ENCODE measurements at regions not wholly inside any gene's neighbourhood (a gene's known extent, or its start where the extent isn't known, plus 50 kb on each side); places are given as distances from the start of the nearest gene placed in this dataset.
"Not testable (repeated sequence)": the region's sequence is repeated elsewhere in the genome, so short reads cannot be mapped to it uniquely, and the experiment has no call there.

DNA sequence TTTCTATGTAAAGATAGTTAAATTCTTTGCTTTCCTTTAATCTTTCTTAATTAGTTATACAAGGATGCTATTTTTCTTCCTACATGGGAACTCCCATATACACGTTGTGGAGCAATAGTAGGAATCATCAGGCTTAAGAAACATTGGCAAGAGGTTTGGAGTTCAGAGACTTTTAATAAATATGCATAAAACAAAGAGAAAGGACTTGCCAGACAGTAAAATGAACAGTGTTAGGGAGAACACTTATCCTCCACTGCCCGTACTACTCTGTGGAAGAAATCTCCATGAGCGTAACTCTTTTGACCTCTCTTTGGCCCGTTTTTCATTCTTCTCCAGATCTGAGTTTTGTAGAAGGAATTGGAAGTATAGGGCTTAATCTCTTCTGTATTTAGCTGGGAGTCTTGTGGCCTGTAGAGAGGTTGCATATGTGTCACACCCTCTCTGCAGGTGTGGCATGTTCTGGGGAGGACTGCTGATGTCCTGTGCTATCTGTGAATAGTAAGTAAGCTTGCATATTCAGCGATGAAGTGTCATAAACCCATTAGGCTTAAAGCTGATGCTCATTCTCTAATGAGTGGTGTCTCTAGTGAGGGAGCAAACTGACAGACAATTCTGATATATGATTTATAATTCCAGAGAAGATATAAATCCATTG, 455.4 kb upstream of the FAR2 start:
- no peak for DNase-seq

- DNase-seq = no peak
Observed at GRCh38 chr12:28698553-28698952, 450.5 kb upstream of the FAR2 start.

- no peak for DNase-seq
Observed at GRCh38 chr12:28699029-28699428, 450.0 kb upstream of the FAR2 start.

GRCh38 chr12:28700161-28700560, 448.9 kb upstream of the FAR2 start:
- no peak for DNase-seq

GRCh38 chr12:28704477-28705169, 444.5 kb upstream of the FAR2 start:
- no peak for DNase-seq

DNA sequence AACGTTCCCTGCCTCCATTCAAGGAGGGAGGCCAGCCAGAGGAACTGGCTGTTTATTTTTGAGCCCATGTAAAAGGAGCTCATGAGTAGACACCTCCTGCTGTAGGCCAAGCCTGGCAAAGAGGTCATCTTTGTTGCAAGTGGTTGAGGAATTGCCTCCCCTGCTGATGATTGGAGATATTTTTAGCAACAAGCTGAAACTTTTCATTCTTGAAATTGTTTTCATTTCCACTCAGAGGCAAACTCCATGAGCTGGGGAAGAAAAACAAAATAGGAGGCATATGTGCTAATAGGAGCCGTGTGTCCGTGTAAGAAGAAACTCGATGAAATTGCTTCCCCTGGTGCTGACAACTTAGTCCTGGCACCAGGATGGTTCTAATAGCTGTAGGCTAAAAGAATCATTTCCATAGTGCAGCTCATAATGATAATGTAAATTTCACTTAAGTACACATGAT, 440.1 kb upstream of the FAR2 start:
- DNase-seq = no peak

- DNase-seq = no peak
Observed at GRCh38 chr12:28709986-28710685, 438.9 kb upstream of the FAR2 start.

DNA sequence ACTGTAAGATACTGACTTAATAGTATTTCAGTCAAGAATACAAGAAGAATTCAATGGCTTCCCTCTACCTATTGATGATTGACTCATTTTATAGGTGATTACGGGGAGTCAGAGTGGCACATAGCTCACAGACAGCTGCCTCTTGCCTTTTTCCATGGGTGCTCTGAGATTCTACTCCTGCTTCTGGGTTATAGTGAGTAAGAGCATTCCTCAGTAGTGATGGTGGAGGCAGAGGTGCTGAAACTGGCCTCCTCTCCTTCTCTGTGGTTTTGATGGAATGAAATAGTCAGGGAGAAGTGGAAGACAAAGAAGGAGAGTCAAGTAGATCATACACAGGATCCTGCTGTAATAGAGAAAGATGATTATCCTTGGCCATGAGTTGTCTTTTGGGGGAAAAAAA, 438.2 kb upstream of the FAR2 start:
- DNase-seq = no peak

GRCh38 chr12:28711421-28711820, 437.7 kb upstream of the FAR2 start:
- no peak for DNase-seq

GRCh38 chr12:28742791-28743190, 406.3 kb upstream of the FAR2 start:
- no peak for DNase-seq

- no peak for DNase-seq
Observed at GRCh38 chr12:28746734-28747325, 402.2 kb upstream of the FAR2 start.

- DNase-seq = no peak
Observed at GRCh38 chr12:28750946-28751685, 398.0 kb upstream of the FAR2 start.

DNA sequence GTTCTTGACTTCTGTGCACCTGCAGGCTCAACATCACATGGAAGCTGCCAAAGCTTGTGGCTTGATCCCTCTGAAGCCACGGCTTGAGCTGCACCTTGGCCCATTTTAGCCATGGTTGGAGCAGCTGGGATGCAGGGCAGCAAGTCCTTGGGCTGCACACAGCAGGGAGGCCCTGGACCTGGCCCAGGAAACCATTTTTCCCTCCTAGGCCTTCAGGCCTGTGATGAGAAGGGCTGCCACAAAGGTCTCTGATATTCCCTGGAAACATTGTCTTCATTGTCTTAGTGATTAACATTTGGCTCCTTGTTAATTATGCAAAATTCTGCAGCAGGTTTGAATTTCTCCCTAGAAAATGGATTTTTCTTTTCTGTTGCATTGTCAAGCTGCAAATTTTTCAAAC, 394.1 kb upstream of the FAR2 start:
- DNase-seq = no peak

DNA sequence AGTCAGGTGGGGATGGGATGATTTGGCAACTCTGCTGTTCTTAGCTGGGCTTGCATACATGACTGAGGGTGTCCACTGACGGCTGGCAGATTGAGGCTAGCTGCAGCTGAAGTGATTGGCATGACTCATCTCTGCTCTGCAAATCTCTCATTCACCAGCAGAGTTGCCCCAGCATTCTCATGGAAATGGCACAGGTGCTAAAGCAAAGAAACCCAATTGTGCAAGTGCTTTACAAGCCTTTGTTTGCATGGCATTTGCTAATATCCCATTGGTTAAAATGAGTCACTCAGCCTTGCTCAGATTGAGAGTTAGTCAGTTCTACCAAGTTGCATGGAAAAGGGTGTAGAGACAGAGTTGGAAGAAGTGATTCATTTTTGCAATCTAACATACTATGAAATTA, 389.7 kb upstream of the FAR2 start:
- no peak for DNase-seq

- DNase-seq = not testable (repeated sequence)
Observed at GRCh38 chr12:28760040-28760903, 388.8 kb upstream of the FAR2 start.

DNA sequence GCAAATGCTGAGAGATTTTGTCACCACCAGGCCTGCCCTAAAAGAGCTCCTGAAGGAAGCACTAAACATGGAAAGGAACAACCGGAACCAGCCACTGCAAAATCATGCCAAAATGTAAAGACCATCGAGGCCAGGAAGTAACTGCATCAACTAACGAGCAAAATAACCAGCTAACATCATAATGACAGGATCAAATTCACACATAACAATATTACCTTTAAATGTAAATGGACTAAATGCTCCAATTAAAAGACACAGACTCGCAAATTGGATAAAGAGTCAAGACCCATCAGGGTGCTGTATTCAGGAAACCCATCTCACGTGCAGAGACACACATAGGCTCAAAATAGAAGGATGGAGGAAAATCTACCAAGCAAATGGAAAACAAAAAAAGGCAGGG, 387.2 kb upstream of the FAR2 start:
- not testable (repeated sequence) for DNase-seq

GRCh38 chr12:28766398-28766797, 382.7 kb upstream of the FAR2 start:
- DNase-seq = no peak

- no peak for DNase-seq
Observed at GRCh38 chr12:28767836-28768348, 381.2 kb upstream of the FAR2 start.

DNA sequence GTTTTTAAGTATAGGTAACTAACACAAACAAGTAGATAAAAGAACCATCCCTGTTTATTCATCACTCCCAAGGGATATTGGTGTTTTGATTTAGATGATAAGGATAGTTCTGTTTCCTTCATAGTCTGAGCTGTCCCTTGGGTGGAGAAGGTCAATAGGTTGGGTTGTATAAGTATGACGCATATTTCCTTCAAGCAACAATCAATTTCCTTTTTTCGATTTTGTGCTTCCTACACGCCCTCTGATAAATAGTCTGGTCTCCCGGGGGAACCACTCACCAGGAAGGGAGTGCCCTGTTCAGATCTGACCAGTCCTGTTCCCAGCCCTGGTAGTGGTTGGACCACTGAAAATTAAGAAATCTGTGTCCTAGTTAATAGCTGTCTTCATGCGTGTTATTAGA, 378.8 kb upstream of the FAR2 start:
- DNase-seq = no peak

DNA sequence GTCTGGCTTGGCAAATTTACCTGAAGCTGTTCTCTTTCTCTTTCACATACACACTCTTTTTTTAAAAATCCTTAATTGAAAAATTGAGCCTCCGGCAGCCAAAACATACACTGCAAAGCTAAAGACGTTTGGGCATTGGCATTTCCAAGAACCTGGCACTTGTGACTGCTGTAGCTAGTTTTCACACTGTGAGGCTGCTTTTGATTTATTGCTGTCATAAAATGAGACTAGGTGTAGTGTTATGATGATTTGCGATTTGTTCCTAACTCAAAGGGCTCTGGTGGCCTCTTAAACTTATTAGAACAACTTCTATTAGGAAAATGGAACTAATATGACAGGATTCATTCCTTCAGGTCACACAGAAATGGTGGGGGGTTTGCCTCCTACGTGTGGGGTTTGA, 377.1 kb upstream of the FAR2 start:
- DNase-seq = no peak

DNA sequence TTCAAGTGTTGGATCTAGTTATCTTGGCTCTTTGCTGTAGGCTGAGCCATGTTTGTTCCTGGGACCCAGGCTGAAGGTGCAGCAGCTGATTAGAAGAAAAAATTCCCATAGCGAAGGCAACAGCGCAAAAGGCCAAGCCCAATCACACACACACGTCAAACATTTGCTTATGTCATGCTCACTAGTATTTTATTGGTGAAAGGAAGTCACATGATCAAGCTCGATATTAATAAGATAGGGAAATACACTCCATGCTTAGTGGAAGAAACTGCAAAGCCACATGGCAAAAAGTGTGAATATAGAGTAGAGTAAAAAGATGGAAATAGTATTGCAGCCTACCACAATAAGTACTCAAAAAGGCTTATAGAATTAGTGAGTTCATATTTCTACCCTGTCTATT, 373.5 kb upstream of the FAR2 start:
- DNase-seq = no peak

- no peak for DNase-seq
Observed at GRCh38 chr12:28776220-28776619, 372.9 kb upstream of the FAR2 start.
